OCI-LY3 (cell line): ENCODE measurements at regions not wholly inside any gene's neighbourhood (a gene's known extent, or its start where the extent isn't known, plus 50 kb on each side); places are given as distances from the start of the nearest gene placed in this dataset.

Source experiments
- H2AFZ ChIP-seq: fragments of 200-600, 300-600 bp; shearing (Covaris generic); 2 replicates; pipeline ENCODE4 v1.6.0; 2014; ENCODE audit warnings: antibody characterized with exemption, low read depth, low read length
- H3K27ac ChIP-seq: fragments of 200-600, 300-600 bp; sonication (generic); 2 replicates; pipeline ENCODE4 v1.5.1; 2014; ENCODE audit warnings: mild to moderate bottlenecking, low read length, moderate library complexity, mixed read lengths
- H3K27me3 ChIP-seq: fragments of 200-600, 300-600 bp; sonication (generic); 2 replicates; pipeline ENCODE4 v1.6.1; 2014; ENCODE audit warnings: low read depth, low read length, mixed read lengths
- H3K36me3 ChIP-seq: fragments of 200-600, 300-600 bp; sonication (generic); replicated peaks from 2 replicates; pipeline ENCODE3; 2014; ENCODE audit warnings: low read depth, low read length, mixed read lengths
- H3K4me1 ChIP-seq: fragments of 300-600, 200-600 bp; sonication (generic); 2 replicates; pipeline ENCODE4 v1.6.1; 2014; ENCODE audit warnings: low read length, mixed read lengths
- H3K4me2 ChIP-seq: fragments of 200-600, 300-600 bp; sonication (generic); 2 replicates; pipeline ENCODE4 v1.6.1; 2014; ENCODE audit warnings: low read length, mixed read lengths
- H3K4me3 ChIP-seq: fragments of 300-600, 200-600 bp; sonication (generic); 2 replicates; pipeline ENCODE4 v1.5.1; 2014; ENCODE audit warnings: antibody characterized with exemption, mild to moderate bottlenecking, low read length, moderate library complexity
- H3K79me2 ChIP-seq: fragments of 300-600, 200-600 bp; shearing (Covaris generic); 2 replicates; pipeline ENCODE4 v1.6.1; 2014; ENCODE audit warnings: mild to moderate bottlenecking, low read length, mixed read lengths
- H3K9ac ChIP-seq: fragments of 300-600, 200-600 bp; shearing (Covaris generic); 2 replicates; pipeline ENCODE4 v1.6.0; 2014; ENCODE audit warnings: mild to moderate bottlenecking, low read length, moderate library complexity
- H3K9me3 ChIP-seq: fragments of 200-600, 300-600 bp; shearing (Covaris generic); 2 replicates; pipeline ENCODE4 v1.6.1; 2014; ENCODE audit warnings: low read length, mixed read lengths; ENCODE audit not compliant: insufficient read depth
- H4K20me1 ChIP-seq: fragments of 200-600, 300-600 bp; sonication (generic); 2 replicates; pipeline ENCODE4 v1.6.1; 2016; ENCODE audit warnings: low read length, mixed read lengths; ENCODE audit not compliant: insufficient read depth
- CTCF ChIP-seq: fragments of 200-600, 300-600 bp; sonication (generic); IDR thresholded peaks from 2 replicates; pipeline ENCODE4 v1.5.1; 2014; ENCODE audit warnings: antibody characterized with exemption, low read length, low read depth
- EZH2phosphoT487 ChIP-seq: fragments of 200-600 bp; shearing (Covaris generic); IDR thresholded peaks from 2 replicates; pipeline ENCODE4 v1.6.1; 2018; ENCODE audit warnings: antibody characterized with exemption, mixed run types, low read depth

DNA sequence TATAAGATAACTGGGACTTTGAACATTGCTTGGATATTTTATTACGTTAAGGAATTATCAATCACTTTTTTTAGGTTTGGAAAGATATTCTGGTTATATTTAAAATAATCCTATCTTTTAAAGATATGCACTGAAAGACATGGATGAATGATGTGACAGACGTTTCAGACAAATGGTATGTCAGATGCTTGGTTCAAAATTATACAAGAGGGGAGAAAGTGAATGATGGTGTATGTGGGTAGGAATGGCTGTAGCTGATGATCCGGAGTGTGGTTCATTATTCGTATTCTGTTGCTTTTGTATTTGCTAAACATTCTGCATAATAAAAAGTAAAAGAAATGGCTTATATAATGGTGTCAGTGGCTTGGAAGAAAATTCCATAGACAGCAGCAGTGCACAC, 51.0 kb upstream of the SNRPB2 start:
- Histone ChIP-seq H3K9me3 (no peaks in the 10 kb centered on the region), H3K4me3 (no peak overlapping the region), H3K4me1 (no peaks in the 10 kb centered on the region), H3K27ac (no peak overlapping the region), H3K27me3 (no peaks in the 10 kb centered on the region), H3K9ac (no peak overlapping the region), H3K4me2 (no peak overlapping the region), H3K79me2 (no peaks in the 10 kb centered on the region), H3K36me3 (no peaks in the 10 kb centered on the region), H2AFZ (no peak overlapping the region), H4K20me1 (no peaks in the 10 kb centered on the region)
- TF ChIP-seq CTCF (no peak), EZH2phosphoT487 (no peak)

- Histone ChIP-seq H3K27me3 (no peaks in the 10 kb centered on the region), H3K4me3 (no peak overlapping the region), H3K36me3 (no peaks in the 10 kb centered on the region), H3K4me1 (no peaks in the 10 kb centered on the region), H4K20me1 (no peaks in the 10 kb centered on the region), H3K9ac (no peak overlapping the region), H2AFZ (no peak overlapping the region), H3K9me3 (no peaks in the 10 kb centered on the region), H3K79me2 (no peaks in the 10 kb centered on the region), H3K27ac (no peak overlapping the region), H3K4me2 (no peak overlapping the region)
- no peak for TF ChIP-seq EZH2phosphoT487
- no peak for TF ChIP-seq CTCF
Observed at GRCh38 chr20:16676891-16677290, 52.9 kb upstream of the SNRPB2 start.

GRCh38 chr20:16675001-16675564, 54.7 kb upstream of the SNRPB2 start:
- Histone ChIP-seq H3K9me3 (no peaks in the 10 kb centered on the region), H3K4me2 (no peak overlapping the region), H2AFZ (no peak overlapping the region), H3K79me2 (no peaks in the 10 kb centered on the region), H3K27me3 (no peaks in the 10 kb centered on the region), H4K20me1 (no peaks in the 10 kb centered on the region), H3K4me3 (no peak overlapping the region), H3K9ac (no peak overlapping the region), H3K27ac (no peak overlapping the region), H3K4me1 (no peaks in the 10 kb centered on the region), H3K36me3 (no peaks in the 10 kb centered on the region)
- TF ChIP-seq EZH2phosphoT487 = no peak
- TF ChIP-seq CTCF = no peak

- no peak for TF ChIP-seq EZH2phosphoT487
- Histone ChIP-seq H3K9me3 (no peaks in the 10 kb centered on the region), H2AFZ (no peak overlapping the region), H3K27ac (no peak overlapping the region), H3K4me1 (no peaks in the 10 kb centered on the region), H3K4me3 (no peak overlapping the region), H3K9ac (no peak overlapping the region), H3K79me2 (no peaks in the 10 kb centered on the region), H3K27me3 (no peaks in the 10 kb centered on the region), H3K4me2 (no peak overlapping the region), H4K20me1 (no peaks in the 10 kb centered on the region), H3K36me3 (no peaks in the 10 kb centered on the region)
Observed at GRCh38 chr20:16674243-16674642, 55.6 kb upstream of the SNRPB2 start.
